HEK293 (cell line): ENCODE measurements at regions not wholly inside any gene's neighbourhood (a gene's known extent, or its start where the extent isn't known, plus 50 kb on each side); places are given as distances from the start of the nearest gene placed in this dataset.

Experiments
- CTCF ChIA-PET: fragments of 350-600 bp; formaldehyde crosslinking; extraction: SDS; loops from one replicate; lab custom pipeline; 2021; ENCODE audit warnings: antibody characterized with exemption; lab: Yijun Ruan, JAX
- POLR2A ChIA-PET: fragments of 300-600 bp; formaldehyde crosslinking; extraction: SDS; loops from one replicate; lab custom pipeline; 2020; ENCODE audit warnings: antibody characterized with exemption, inconsistent platforms; lab: Yijun Ruan, JAX
- H3K27ac ChIP-seq: fragments of 200-500 bp; sonication (Bioruptor generic); 2 replicates; pipeline ENCODE4 v1.5.1; 2014; ENCODE audit warnings: low read depth, low read length, control low read depth, inconsistent platforms; ENCODE audit errors: extremely low read depth
- H3K36me3 ChIP-seq, 2 experiments: fragments of 200-500 bp in 1 of 2; sonication (Bioruptor generic) in 1 of 2; 1 replicate in 1 of 2; 2 replicates in 1 of 2; pipeline ENCODE4 v1.5.1; 2014 to 2017; ENCODE audit warnings: inconsistent platforms in 2 of 2, low read length in 2 of 2; ENCODE audit not compliant: control insufficient read depth in 2 of 2, insufficient read depth in 1 of 2
- H3K4me1 ChIP-seq: fragments of 200-500 bp; sonication (Bioruptor generic); 2 replicates; pipeline ENCODE4 v1.5.1; 2014; ENCODE audit warnings: mild to moderate bottlenecking, low read length, inconsistent platforms; ENCODE audit not compliant: control insufficient read depth, insufficient read depth
- H3K4me3 ChIP-seq: 2 replicates; pipeline ENCODE4 v1.5.1; 2011; ENCODE audit warnings: low read depth, mild to moderate bottlenecking, control low read depth, low read length, moderate library complexity
- H3K9me3 ChIP-seq: fragments of 200-500 bp; sonication (Bioruptor generic); 2 replicates; pipeline ENCODE4 v1.5.1; 2014; ENCODE audit warnings: low read depth, low read length, inconsistent platforms; ENCODE audit not compliant: control insufficient read depth, insufficient read depth
- GLIS1 ChIP-seq: fragments of 450-650 bp; formaldehyde crosslinking; IDR thresholded peaks from 2 replicates; pipeline ENCODE4 v1.5.1; 2016; ENCODE audit warnings: missing biosample characterization, missing genetic modification characterization
- IKZF3 ChIP-seq: fragments of 450-650 bp; IDR thresholded peaks from 2 replicates; pipeline ENCODE4 v1.5.0; 2018; ENCODE audit warnings: missing biosample characterization, mild to moderate bottlenecking, missing genetic modification characterization, moderate library complexity
- REST ChIP-seq: fragments of 450-650 bp; formaldehyde crosslinking; IDR thresholded peaks from 2 replicates; pipeline ENCODE4 v1.5.1; 2016; ENCODE audit warnings: missing biosample characterization, missing genetic modification characterization
- ZBTB17 ChIP-seq: fragments of 450-650 bp; formaldehyde crosslinking; IDR thresholded peaks from 2 replicates; pipeline ENCODE4 v1.5.1; 2016; ENCODE audit warnings: missing biosample characterization, missing genetic modification characterization
- ZFP41 ChIP-seq: fragments of 450-650 bp; formaldehyde crosslinking; IDR thresholded peaks from 2 replicates; pipeline ENCODE4 v1.5.1; 2016; ENCODE audit warnings: missing biosample characterization, missing genetic modification characterization, borderline replicate concordance
- ZNF175 ChIP-seq: fragments of 450-650 bp; formaldehyde crosslinking; IDR thresholded peaks from 2 replicates; pipeline ENCODE4 v1.5.1; 2016; ENCODE audit warnings: missing biosample characterization, missing genetic modification characterization
- ZNF18 ChIP-seq: fragments of 450-650 bp; formaldehyde crosslinking; IDR thresholded peaks from 2 replicates; pipeline ENCODE4 v1.5.1; 2016; ENCODE audit warnings: missing biosample characterization, missing genetic modification characterization
- ZNF2 ChIP-seq: fragments of 450-650 bp; formaldehyde crosslinking; IDR thresholded peaks from 2 replicates; pipeline ENCODE4 v1.5.1; 2016; ENCODE audit warnings: missing biosample characterization, missing genetic modification characterization
- ZNF488 ChIP-seq: fragments of 450-650 bp; formaldehyde crosslinking; IDR thresholded peaks from 2 replicates; pipeline ENCODE4 v1.5.1; 2016; ENCODE audit warnings: missing biosample characterization, missing genetic modification characterization
- ZNF558 ChIP-seq: fragments of 450-650 bp; formaldehyde crosslinking; IDR thresholded peaks from 2 replicates; pipeline ENCODE4 v1.5.1; 2016; ENCODE audit warnings: missing biosample characterization, missing genetic modification characterization
- ZNF600 ChIP-seq: fragments of 450-650 bp; formaldehyde crosslinking; IDR thresholded peaks from 2 replicates; pipeline ENCODE4 v1.5.1; 2016; ENCODE audit warnings: missing biosample characterization, missing genetic modification characterization
- ZNF639 ChIP-seq: fragments of 450-650 bp; formaldehyde crosslinking; IDR thresholded peaks from 2 replicates; pipeline ENCODE4 v1.5.1; 2016; ENCODE audit warnings: missing biosample characterization, missing genetic modification characterization
- ZNF645 ChIP-seq: fragments of 450-650 bp; formaldehyde crosslinking; IDR thresholded peaks from 2 replicates; pipeline ENCODE4; 2016; ENCODE audit warnings: missing biosample characterization, missing genetic modification characterization
- ZNF670 ChIP-seq: fragments of 450-650 bp; formaldehyde crosslinking; IDR thresholded peaks from 2 replicates; pipeline ENCODE4 v1.5.1; 2016; ENCODE audit warnings: missing biosample characterization, missing genetic modification characterization, low read depth

GRCh38 chr9:18143073-18143745, 330.7 kb upstream of the ADAMTSL1 start:
- H3K4me3 ChIP-seq, result no peak overlapping the region
- no peaks in the 10 kb centered on the region for H3K36me3 ChIP-seq
- no peak overlapping the region for H3K27ac ChIP-seq
- POLR2A ChIA-PET, result interaction anchor here (0.6 kb wide), 1 partner anchor 18 kb away, joined by 4 read pairs; no protein-coding TSS in a partner anchor
- CTCF ChIA-PET, result interaction anchor here (0.5 to 5.7 kb wide), 20 partner anchors 9 to 885 kb away, joined by 3 to 30 read pairs (median 4); no protein-coding TSS in a partner anchor
- no peaks in the 10 kb centered on the region for H3K4me1 ChIP-seq
- H3K9me3 ChIP-seq, result no peaks in the 10 kb centered on the region
- TF ChIP-seq ZNF175 (tag by site-specific recombination), result no peak
- no peak for TF ChIP-seq ZNF558 (tag by site-specific recombination)
- no peak for TF ChIP-seq ZFP41 (tag by site-specific recombination)
- no peak for TF ChIP-seq ZNF600
- TF ChIP-seq ZNF18 (tag by site-specific recombination), result no peak

GRCh38 chr9:18146329-18146728, 327.6 kb upstream of the ADAMTSL1 start:
- Histone ChIP-seq H3K27ac (no peak overlapping the region), H3K9me3 (no peaks in the 10 kb centered on the region), H3K4me3 (no peak overlapping the region), H3K36me3 (no peaks in the 10 kb centered on the region), H3K4me1 (no peaks in the 10 kb centered on the region)
- CTCF ChIA-PET, result interaction anchor here (2.6 to 5.7 kb wide), 2 partner anchors 67 to 335 kb away, joined by 8 to 30 read pairs; no protein-coding TSS in a partner anchor
- no peak for TF ChIP-seq ZNF2
- TF ChIP-seq ZNF639 (tag by site-specific recombination), result no peak
- TF ChIP-seq ZNF488, result no peak
- TF ChIP-seq ZNF645 (tag by site-specific recombination), result no peak
- TF ChIP-seq ZBTB17, result no peak
- TF ChIP-seq IKZF3 (tag by site-specific recombination), result no peak
- no peak for TF ChIP-seq ZNF670 (tag by site-specific recombination)
- TF ChIP-seq GLIS1, result no peak
- no peak for TF ChIP-seq REST (tag by site-specific recombination)
- POLR2A ChIA-PET, result no interaction called here
